GM23338 (cell line): ENCODE measurements at regions not wholly inside any gene's neighbourhood (a gene's known extent, or its start where the extent isn't known, plus 50 kb on each side); places are given as distances from the start of the nearest gene placed in this dataset.

Source experiments
- ATAC-seq: fragments of 200-7000 bp; cut with Tn5 transposase; 3 replicates; pipeline ENCODE4 v1.9.1; 2020
- DNase-seq: peaks from one replicate; pipeline ENCODE4 v3.0.0-alpha.2; 2015; ENCODE audit warnings: low spot score
- H2AFZ ChIP-seq: fragments of 200-600 bp; sonication (generic); 2 replicates; pipeline ENCODE4 v1.8.0; 2016; ENCODE audit warnings: antibody characterized with exemption, mild to moderate bottlenecking, moderate library complexity
- H3F3A ChIP-seq: fragments of 200-600 bp; sonication (generic); replicated peaks from 2 replicates; pipeline ENCODE4 v1.8.0; 2017; ENCODE audit warnings: antibody characterized with exemption, mixed run types, low read depth
- H3K27ac ChIP-seq: fragments of 200-600 bp; sonication (generic); 2 replicates; pipeline ENCODE4 v1.6.1; 2016; ENCODE audit warnings: low read depth
- H3K27me3 ChIP-seq: fragments of 200-600 bp; sonication (generic); 2 replicates; pipeline ENCODE4 v1.8.0; 2016; ENCODE audit warnings: mild to moderate bottlenecking, mixed run types, moderate library complexity; ENCODE audit not compliant: insufficient read depth
- H3K36me3 ChIP-seq: fragments of 200-600 bp; sonication (generic); 2 replicates; pipeline ENCODE4 v1.8.0; 2016; ENCODE audit warnings: mild to moderate bottlenecking; ENCODE audit not compliant: insufficient read depth
- H3K4me1 ChIP-seq: fragments of 200-600 bp; sonication (generic); 2 replicates; pipeline ENCODE4 v1.8.0; 2016; ENCODE audit warnings: mild to moderate bottlenecking, moderate library complexity; ENCODE audit not compliant: insufficient read depth
- H3K4me2 ChIP-seq: fragments of 200-600 bp; sonication (generic); 2 replicates; pipeline ENCODE4 v1.7.1; 2017; ENCODE audit warnings: mixed run types
- H3K4me3 ChIP-seq: fragments of 200-600 bp; sonication (generic); 2 replicates; pipeline ENCODE4 v1.6.1; 2016; ENCODE audit warnings: mixed run types
- H3K79me2 ChIP-seq: fragments of 200-600 bp; sonication (generic); replicated peaks from 2 replicates; pipeline ENCODE4 v1.8.0; 2017; ENCODE audit warnings: mild to moderate bottlenecking; ENCODE audit not compliant: insufficient read depth
- H3K9me2 ChIP-seq: fragments of 200-600 bp; sonication (generic); 2 replicates; pipeline ENCODE4 v1.8.0; 2017; ENCODE audit not compliant: insufficient read depth
- H4K20me1 ChIP-seq: fragments of 200-600 bp; sonication (generic); replicated peaks from 2 replicates; pipeline ENCODE4 v1.8.0; 2017; ENCODE audit warnings: mild to moderate bottlenecking; ENCODE audit not compliant: insufficient read depth
- H3K27ac Mint-ChIP-seq: 2 replicates; pipeline ENCODE4 v1.8.0; 2020; ENCODE audit warnings: inconsistent platforms, mild to moderate bottlenecking, moderate library complexity, mixed read lengths
- H3K27me3 Mint-ChIP-seq: 3 replicates; pipeline ENCODE4 v1.8.0; 2022; ENCODE audit warnings: low read depth, mild to moderate bottlenecking, moderate library complexity, mixed read lengths, inconsistent platforms; ENCODE audit not compliant: insufficient read depth, poor library complexity
- H3K36me3 Mint-ChIP-seq: 3 replicates; pipeline ENCODE4 v1.8.0; 2021; ENCODE audit warnings: low read depth, mild to moderate bottlenecking, inconsistent platforms, moderate library complexity, mixed read lengths
- H3K4me1 Mint-ChIP-seq: 3 replicates; pipeline ENCODE4 v1.8.0; 2020; ENCODE audit warnings: mild to moderate bottlenecking, inconsistent platforms, mixed read lengths
- H3K4me3 Mint-ChIP-seq: 3 replicates; pipeline ENCODE4 v1.8.0; 2021; ENCODE audit warnings: moderate library complexity, mild to moderate bottlenecking, inconsistent platforms, mixed read lengths
- H3K9me3 Mint-ChIP-seq: 3 replicates; pipeline ENCODE4 v1.8.0; 2020; ENCODE audit warnings: moderate library complexity, mild to moderate bottlenecking, inconsistent platforms, mixed read lengths
- CREB1 ChIP-seq: fragments of 250-450 bp; sonication (Bioruptor Pico); IDR thresholded peaks from 2 replicates; pipeline ENCODE4 v1.5.0; 2020; ENCODE audit warnings: low read depth, mild to moderate bottlenecking, moderate library complexity
- EZH2 ChIP-seq: fragments of 200-600 bp; sonication (generic); IDR thresholded peaks from one replicate; pipeline ENCODE4 v1.8.0; 2017; ENCODE audit warnings: antibody characterized with exemption, mild to moderate bottlenecking, low read depth; ENCODE audit not compliant: unreplicated experiment
- EZH2phosphoT487 ChIP-seq: fragments of 200-600 bp; sonication (generic); IDR thresholded peaks from one replicate; pipeline ENCODE4 v1.8.1; 2018; ENCODE audit warnings: antibody characterized with exemption; ENCODE audit not compliant: unreplicated experiment
- JUNB ChIP-seq: IDR thresholded peaks from one replicate; pipeline ENCODE4 v1.6.1; 2016; ENCODE audit warnings: antibody characterized with exemption; ENCODE audit not compliant: unreplicated experiment
- NANOG ChIP-seq: IDR thresholded peaks from 2 replicates; pipeline ENCODE4 v1.6.1; 2016; ENCODE audit warnings: antibody characterized with exemption, borderline replicate concordance
- STAT1 ChIP-seq: IDR thresholded peaks from one replicate; pipeline ENCODE4 v1.6.1; 2016; ENCODE audit warnings: antibody characterized with exemption; ENCODE audit not compliant: unreplicated experiment
- ZNF114 ChIP-seq: fragments of 250-450 bp; sonication (Bioruptor Pico); IDR thresholded peaks from 2 replicates; pipeline ENCODE4 v1.5.0; 2020; ENCODE audit warnings: mild to moderate bottlenecking, moderate library complexity
- ZNF331 ChIP-seq: fragments of 250-450 bp; sonication (Bioruptor Pico); IDR thresholded peaks from 2 replicates; pipeline ENCODE4 v1.5.0; 2020; ENCODE audit warnings: low read depth, mild to moderate bottlenecking, moderate library complexity
- TF ChIP-seq, protein P1 (sequence below): IDR thresholded peaks from one replicate; pipeline ENCODE4 v1.6.1; 2018; ENCODE audit warnings: antibody characterized with exemption; ENCODE audit not compliant: unreplicated experiment
- TF ChIP-seq, protein P2 (sequence below), 2 experiments: fragments of 200-600 bp in 1 of 2; sonication (generic) in 1 of 2; conservative IDR thresholded peaks; 2 replicates each; pipeline versions ENCODE4 v1.5.1 to v1.6.1; 2016 to 2017; ENCODE audit warnings: antibody characterized with exemption in 2 of 2, low read depth in 2 of 2, mild to moderate bottlenecking in 2 of 2, moderate library complexity in 1 of 2

DNA sequence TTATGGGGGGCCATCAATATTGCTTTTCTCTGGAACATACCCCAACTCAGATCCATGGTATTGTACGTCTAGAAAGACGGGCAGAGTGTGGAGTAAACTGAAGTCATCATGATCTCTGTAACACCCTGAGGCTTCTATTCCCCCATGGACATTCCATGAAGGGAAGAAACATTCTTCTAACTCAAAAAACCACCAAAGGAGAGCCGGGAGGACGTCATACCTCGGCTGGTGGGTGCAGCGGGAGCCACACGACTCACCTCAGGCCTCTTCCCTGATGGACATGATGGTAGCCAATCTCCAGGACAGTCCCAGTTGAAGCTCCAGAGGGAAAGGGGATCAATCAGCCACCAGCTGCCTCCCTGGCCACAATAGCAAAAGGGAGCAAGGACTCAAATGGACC lies 127.3 kb downstream of the MREG start (continued):
- TF ChIP-seq, protein P1, sequence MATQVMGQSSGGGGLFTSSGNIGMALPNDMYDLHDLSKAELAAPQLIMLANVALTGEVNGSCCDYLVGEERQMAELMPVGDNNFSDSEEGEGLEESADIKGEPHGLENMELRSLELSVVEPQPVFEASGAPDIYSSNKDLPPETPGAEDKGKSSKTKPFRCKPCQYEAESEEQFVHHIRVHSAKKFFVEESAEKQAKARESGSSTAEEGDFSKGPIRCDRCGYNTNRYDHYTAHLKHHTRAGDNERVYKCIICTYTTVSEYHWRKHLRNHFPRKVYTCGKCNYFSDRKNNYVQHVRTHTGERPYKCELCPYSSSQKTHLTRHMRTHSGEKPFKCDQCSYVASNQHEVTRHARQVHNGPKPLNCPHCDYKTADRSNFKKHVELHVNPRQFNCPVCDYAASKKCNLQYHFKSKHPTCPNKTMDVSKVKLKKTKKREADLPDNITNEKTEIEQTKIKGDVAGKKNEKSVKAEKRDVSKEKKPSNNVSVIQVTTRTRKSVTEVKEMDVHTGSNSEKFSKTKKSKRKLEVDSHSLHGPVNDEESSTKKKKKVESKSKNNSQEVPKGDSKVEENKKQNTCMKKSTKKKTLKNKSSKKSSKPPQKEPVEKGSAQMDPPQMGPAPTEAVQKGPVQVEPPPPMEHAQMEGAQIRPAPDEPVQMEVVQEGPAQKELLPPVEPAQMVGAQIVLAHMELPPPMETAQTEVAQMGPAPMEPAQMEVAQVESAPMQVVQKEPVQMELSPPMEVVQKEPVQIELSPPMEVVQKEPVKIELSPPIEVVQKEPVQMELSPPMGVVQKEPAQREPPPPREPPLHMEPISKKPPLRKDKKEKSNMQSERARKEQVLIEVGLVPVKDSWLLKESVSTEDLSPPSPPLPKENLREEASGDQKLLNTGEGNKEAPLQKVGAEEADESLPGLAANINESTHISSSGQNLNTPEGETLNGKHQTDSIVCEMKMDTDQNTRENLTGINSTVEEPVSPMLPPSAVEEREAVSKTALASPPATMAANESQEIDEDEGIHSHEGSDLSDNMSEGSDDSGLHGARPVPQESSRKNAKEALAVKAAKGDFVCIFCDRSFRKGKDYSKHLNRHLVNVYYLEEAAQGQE = no peak

DNA sequence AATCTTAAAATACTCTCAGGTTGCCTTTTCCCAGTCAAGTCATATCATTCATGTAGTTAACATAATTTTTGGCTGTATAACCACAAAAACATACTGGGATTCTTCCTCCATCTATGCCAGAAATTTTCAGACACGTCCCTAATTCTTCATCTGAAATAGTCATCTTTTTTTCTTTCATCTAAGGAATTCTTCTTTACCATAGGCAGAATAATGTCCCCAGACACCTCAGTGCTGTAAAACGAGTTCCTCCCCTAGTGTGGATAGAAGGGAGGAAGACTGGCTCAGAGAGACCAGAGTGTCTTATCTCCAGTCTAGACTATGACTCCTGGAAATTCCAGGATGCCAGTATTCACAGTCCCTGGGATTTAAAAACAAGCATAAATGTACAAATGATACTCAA lies 127.8 kb downstream of the MREG start:
- no peak overlapping the region for H3K4me2 ChIP-seq
- peaks cover 8% of the 10 kb centered on the region; the same call in 1 of the 3 replicates for H3K4me1 Mint-ChIP-seq
- H3K9me3 Mint-ChIP-seq = no peaks in the 10 kb centered on the region; the same call in 2 of the 3 replicates
- no peaks in the 10 kb centered on the region for H3K4me1 ChIP-seq
- peaks cover 4% of the 10 kb centered on the region for H3K27me3 Mint-ChIP-seq
- H3K4me3 ChIP-seq = no peak overlapping the region
- no peak for DNase-seq
- H3K79me2 ChIP-seq = no peaks in the 10 kb centered on the region
- H3K27ac Mint-ChIP-seq = no peak overlapping the region
- H2AFZ ChIP-seq = no peak overlapping the region
- no peaks in the 10 kb centered on the region for H3F3A ChIP-seq
- H3K36me3 ChIP-seq = no peaks in the 10 kb centered on the region
- ATAC-seq = no peak
- H3K4me3 Mint-ChIP-seq = no peak overlapping the region
- H3K36me3 Mint-ChIP-seq = no peaks in the 10 kb centered on the region
- no peaks in the 10 kb centered on the region for H3K27me3 ChIP-seq
- peaks cover 15% of the 10 kb centered on the region for H3K9me2 ChIP-seq
- no peaks in the 10 kb centered on the region for H4K20me1 ChIP-seq
- no peak overlapping the region for H3K27ac ChIP-seq
- no peak for TF ChIP-seq ZNF114 (CRISPR knock-in tag)
- TF ChIP-seq STAT1 = no peak
- no peak for TF ChIP-seq JUNB
- TF ChIP-seq, protein P2, sequence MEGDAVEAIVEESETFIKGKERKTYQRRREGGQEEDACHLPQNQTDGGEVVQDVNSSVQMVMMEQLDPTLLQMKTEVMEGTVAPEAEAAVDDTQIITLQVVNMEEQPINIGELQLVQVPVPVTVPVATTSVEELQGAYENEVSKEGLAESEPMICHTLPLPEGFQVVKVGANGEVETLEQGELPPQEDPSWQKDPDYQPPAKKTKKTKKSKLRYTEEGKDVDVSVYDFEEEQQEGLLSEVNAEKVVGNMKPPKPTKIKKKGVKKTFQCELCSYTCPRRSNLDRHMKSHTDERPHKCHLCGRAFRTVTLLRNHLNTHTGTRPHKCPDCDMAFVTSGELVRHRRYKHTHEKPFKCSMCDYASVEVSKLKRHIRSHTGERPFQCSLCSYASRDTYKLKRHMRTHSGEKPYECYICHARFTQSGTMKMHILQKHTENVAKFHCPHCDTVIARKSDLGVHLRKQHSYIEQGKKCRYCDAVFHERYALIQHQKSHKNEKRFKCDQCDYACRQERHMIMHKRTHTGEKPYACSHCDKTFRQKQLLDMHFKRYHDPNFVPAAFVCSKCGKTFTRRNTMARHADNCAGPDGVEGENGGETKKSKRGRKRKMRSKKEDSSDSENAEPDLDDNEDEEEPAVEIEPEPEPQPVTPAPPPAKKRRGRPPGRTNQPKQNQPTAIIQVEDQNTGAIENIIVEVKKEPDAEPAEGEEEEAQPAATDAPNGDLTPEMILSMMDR (conservative IDR thresholded peaks at IDR 0.05; ENCODE audit: low read depth in 2 of 2) = no peak
- no peak for TF ChIP-seq EZH2phosphoT487
- TF ChIP-seq NANOG = no peak
- TF ChIP-seq EZH2 = no peak
- no peak for TF ChIP-seq CREB1 (CRISPR knock-in tag)
- TF ChIP-seq, protein P1 = no peak
- no peak for TF ChIP-seq ZNF331
